PFSK-1 (cell line): ENCODE measurements at regions not wholly inside any gene's neighbourhood (a gene's known extent, or its start where the extent isn't known, plus 50 kb on each side); places are given as distances from the start of the nearest gene placed in this dataset.

Experiments used
- FOXP2 ChIP-seq: optimal IDR thresholded peaks from 2 replicates; pipeline ENCODE3; 2011; ENCODE audit warnings: borderline replicate concordance, control low read depth, inconsistent platforms; ENCODE audit not compliant: insufficient read depth; ENCODE audit errors: extremely low read length, extremely low read depth
- POLR2AphosphoS5 ChIP-seq: IDR thresholded peaks from 2 replicates; pipeline ENCODE4 v1.6.1; 2012; ENCODE audit warnings: low read depth, mild to moderate bottlenecking, control low read depth, low read length, moderate library complexity
- SIN3A ChIP-seq: IDR thresholded peaks from 2 replicates; pipeline ENCODE4 v1.6.1; 2012; ENCODE audit warnings: mild to moderate bottlenecking, low read length, moderate library complexity, borderline replicate concordance; ENCODE audit not compliant: insufficient read depth
- TAF1 ChIP-seq: IDR thresholded peaks from 2 replicates; pipeline ENCODE4 v1.6.1; 2012; ENCODE audit warnings: low read length, control low read depth, borderline replicate concordance; ENCODE audit not compliant: insufficient read depth
- TF ChIP-seq, protein P1 (sequence below), 2 experiments: IDR thresholded peaks; 2 replicates each; pipeline versions ENCODE4 v1.6.1 to v1.8.0; 2011 to 2012; ENCODE audit warnings: low read depth in 2 of 2, low read length in 2 of 2, control low read depth in 1 of 2, inconsistent platforms in 1 of 2, mild to moderate bottlenecking in 1 of 2, moderate library complexity in 1 of 2; ENCODE audit not compliant: insufficient read depth in 1 of 2

DNA sequence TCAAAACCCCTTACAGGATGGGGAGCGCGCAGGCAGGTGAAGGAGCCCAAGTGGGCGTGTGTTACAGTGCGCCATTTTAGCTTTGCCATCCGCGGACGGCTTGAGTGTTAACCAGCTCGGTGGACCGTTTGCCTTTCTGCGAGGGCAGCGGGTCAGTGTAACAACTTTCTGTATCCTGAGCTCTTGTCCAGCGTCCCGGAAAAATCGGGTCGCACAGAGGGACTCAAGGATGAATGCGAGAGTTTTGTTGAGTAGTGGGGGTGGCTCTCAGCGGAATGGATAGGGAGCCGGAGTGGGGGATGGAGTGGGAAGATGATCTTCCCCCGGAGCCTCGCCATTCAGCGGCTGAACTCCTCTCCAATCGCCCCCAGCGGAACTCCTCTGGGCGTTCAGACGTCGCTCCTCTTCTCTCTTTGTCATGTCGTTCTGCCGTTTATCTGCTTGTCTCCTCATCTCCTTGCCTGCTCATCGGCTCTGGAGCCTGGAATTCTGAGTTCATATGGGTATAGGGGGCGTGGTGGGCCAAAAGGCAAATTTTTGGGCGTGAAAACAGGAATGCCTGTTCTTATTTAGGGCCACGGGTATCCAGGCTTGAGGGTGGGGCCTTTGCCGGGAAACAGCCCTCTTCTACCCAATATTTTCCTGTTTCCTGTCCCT lies 295.4 kb downstream of the CTH start:
- TF ChIP-seq POLR2AphosphoS5, result no peak
- TF ChIP-seq TAF1, result no peak
- TF ChIP-seq FOXP2, result no peak
- TF ChIP-seq, protein P1, sequence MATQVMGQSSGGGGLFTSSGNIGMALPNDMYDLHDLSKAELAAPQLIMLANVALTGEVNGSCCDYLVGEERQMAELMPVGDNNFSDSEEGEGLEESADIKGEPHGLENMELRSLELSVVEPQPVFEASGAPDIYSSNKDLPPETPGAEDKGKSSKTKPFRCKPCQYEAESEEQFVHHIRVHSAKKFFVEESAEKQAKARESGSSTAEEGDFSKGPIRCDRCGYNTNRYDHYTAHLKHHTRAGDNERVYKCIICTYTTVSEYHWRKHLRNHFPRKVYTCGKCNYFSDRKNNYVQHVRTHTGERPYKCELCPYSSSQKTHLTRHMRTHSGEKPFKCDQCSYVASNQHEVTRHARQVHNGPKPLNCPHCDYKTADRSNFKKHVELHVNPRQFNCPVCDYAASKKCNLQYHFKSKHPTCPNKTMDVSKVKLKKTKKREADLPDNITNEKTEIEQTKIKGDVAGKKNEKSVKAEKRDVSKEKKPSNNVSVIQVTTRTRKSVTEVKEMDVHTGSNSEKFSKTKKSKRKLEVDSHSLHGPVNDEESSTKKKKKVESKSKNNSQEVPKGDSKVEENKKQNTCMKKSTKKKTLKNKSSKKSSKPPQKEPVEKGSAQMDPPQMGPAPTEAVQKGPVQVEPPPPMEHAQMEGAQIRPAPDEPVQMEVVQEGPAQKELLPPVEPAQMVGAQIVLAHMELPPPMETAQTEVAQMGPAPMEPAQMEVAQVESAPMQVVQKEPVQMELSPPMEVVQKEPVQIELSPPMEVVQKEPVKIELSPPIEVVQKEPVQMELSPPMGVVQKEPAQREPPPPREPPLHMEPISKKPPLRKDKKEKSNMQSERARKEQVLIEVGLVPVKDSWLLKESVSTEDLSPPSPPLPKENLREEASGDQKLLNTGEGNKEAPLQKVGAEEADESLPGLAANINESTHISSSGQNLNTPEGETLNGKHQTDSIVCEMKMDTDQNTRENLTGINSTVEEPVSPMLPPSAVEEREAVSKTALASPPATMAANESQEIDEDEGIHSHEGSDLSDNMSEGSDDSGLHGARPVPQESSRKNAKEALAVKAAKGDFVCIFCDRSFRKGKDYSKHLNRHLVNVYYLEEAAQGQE (IDR thresholded peaks at IDR 0.05; ENCODE audit: insufficient read depth in 1 of 2, low read depth in 2 of 2, low read length in 2 of 2), result no peak
- no peak for TF ChIP-seq SIN3A

DNA sequence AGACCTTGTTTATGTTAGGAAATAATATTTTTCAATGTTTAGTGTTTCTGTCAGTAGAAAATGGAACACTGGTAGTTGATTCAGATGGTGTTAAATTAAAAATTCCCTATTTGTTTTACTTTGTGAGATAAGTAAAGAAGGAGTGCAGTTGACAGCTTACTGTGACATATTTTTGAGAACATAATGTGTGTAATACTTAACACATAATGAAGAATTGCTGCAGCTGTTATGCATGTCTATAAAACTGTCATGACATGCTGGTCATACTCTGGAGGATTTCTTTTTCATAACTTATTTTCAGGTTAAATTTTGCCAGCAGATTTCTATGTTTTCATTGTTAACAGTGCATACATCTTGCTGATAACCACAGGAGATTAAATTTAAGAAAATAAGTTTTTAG lies 296.1 kb downstream of the CTH start:
- no peak for TF ChIP-seq FOXP2
- no peak for TF ChIP-seq TAF1
- TF ChIP-seq POLR2AphosphoS5, result no peak
- TF ChIP-seq, protein P1 (IDR thresholded peaks at IDR 0.05; ENCODE audit: insufficient read depth in 1 of 2, low read depth in 2 of 2, low read length in 2 of 2), result no peak
- TF ChIP-seq SIN3A, result no peak

DNA sequence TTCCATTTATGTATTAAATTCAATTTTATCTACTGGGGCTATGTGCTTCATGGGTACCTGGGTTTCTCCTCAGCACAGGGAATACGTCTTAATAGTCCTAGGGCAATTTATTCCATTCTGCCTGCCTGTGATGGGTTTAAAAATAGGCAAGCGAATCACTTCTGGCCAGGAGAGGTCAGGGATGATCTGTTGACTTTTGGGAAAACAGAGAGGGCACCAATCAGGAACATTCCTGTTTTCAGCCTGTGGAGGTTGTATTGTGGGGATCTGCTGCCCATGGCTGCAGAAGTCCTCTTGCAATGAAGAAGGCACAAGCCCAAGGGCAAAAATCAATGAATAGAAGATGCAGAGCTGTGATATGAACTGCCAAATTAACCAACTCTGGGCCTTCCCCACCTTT lies 303.1 kb downstream of the CTH start:
- TF ChIP-seq SIN3A, result no peak

DNA sequence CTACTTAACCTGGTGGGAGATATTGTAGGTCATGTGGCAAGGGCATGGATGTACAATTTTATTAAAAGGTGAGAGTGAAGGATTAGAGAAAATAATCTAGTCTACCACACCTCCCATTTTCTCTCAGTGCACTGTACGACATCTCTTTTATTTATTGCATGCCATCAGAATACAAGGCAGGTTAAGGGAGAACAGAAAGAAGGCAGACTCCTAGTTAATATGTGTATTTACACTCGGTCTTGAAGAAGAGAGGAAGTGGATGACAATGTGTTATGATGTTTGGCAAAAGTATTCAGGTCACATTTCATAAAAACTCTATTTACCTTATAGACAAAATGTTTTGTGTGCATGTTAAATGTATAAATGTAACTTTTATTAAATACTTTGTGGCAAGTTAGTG lies 306.1 kb downstream of the CTH start:
- no peak for TF ChIP-seq POLR2AphosphoS5
- no peak for TF ChIP-seq SIN3A
- TF ChIP-seq, protein P1 (IDR thresholded peaks at IDR 0.05; ENCODE audit: insufficient read depth in 1 of 2, low read depth in 2 of 2, low read length in 2 of 2), result no peak
- no peak for TF ChIP-seq FOXP2
- no peak for TF ChIP-seq TAF1

DNA sequence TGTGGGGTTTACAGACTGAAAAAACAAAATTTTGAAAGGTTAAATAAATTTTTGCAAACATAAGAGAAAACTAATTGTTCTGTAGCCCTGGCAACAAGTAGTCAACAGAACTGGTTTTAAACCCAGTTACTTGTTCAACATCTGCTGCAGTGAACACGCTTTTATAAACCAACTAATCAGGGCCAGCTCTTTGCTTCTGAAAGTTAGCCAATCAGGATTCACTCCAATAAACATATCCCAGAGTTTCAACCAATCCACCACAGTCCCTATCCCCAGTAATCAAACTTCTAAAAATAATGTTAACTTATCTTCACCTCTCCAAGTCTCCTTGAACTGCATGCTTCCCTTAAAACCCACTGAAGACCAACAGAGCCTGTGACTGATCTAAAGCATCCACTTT lies 306.6 kb downstream of the CTH start:
- TF ChIP-seq, protein P1 (IDR thresholded peaks at IDR 0.05; ENCODE audit: insufficient read depth in 1 of 2, low read depth in 2 of 2, low read length in 2 of 2), result no peak
- no peak for TF ChIP-seq TAF1
- TF ChIP-seq SIN3A, result no peak
- no peak for TF ChIP-seq POLR2AphosphoS5
- no peak for TF ChIP-seq FOXP2
